ENCODE measurements at regions not wholly inside any gene's neighbourhood (a gene's known extent, or its start where the extent isn't known, plus 50 kb on each side); places are given as distances from the start of the nearest gene placed in this dataset.

DNA sequence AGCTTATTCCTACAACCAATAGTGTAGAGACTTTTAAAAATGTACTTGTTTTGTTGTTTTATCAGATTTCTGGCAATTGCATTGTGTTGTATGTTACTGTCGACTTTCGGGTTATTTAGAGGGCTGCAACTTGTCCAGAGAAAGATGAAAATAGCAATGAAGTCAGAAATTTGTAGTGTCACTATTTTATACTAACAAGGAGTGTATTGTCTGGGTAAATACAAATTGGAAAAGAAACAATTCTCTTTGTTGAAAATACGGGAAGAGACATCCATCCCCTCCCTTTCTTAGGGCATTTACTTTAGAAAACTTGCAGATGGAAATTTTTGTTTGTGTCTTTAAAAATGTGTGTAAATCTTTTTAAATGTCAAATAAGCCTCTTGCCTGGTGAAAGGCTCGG is 792.0 kb downstream of the PCDH18 start:
- no peak for DNase-seq

DNA sequence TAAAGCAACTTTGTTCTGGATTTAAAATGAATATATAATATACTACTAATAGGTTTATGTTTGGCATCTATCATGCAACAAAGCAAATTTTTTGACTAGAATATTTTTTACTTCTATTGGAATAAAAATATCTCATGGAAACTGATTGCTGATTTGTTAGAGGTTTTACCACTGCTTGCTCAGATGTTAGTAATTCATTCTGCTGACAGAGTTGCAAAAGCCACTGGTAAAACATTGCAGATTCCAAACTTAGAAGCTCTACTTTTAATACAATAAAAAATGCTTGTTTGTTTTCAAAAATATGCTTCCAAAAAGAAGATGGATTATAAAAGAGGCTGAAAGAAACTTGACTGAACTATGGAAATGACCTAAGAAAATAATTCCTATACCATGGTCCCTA is 795.2 kb downstream of the PCDH18 start:
- no peak for DNase-seq

DNA sequence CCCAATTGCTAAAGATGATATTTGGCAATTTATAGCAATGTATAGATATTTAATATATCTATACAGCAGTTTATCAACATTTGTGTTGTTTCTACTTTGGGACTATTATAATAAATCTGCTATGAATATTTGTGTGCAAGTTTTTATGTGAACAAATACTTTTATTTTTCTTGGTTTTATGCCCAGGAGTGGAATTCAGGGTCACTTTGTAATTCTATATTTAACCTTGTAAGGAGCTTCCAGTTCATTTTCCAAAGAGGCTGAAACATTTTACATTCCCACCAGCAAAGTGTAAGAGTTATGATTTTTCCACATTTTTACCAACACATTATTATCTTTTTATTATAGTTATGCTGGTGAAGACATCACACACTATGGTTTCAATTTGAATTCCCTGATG is 801.3 kb downstream of the PCDH18 start:
- no peak for DNase-seq

- DNase-seq, result no peak
Measured at GRCh38 chr4:136725286-136726081, 806.8 kb downstream of the PCDH18 start.

- no peak for DNase-seq
Measured at GRCh38 chr4:136713140-136713539, 819.2 kb downstream of the PCDH18 start.

GRCh38 chr4:136709897-136710296 is 822.4 kb downstream of the PCDH18 start:
- no peak for DNase-seq

DNA sequence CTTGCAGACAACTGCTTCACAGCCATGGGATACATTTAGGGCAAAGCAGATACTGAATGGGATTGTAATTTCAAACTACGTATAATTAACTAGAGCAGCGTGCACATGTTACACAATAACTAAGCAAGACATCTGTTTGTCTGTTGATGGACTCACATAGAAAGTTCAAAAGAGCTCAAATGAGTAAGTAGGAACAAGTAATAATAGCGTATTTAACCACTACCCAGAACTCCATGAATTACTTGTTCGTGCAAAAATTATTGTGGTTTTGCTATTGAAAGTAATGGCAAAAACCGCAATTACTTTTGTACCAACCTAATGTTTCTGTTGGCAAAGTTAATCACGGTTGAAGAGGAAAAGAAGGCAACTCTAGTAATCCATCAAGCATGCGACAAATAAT is 825.4 kb downstream of the PCDH18 start:
- no peak for DNase-seq

- DNase-seq, result no peak
Measured at GRCh38 chr4:136699905-136700304, 832.4 kb downstream of the PCDH18 start.

GRCh38 chr4:136691607-136692006 is 840.7 kb downstream of the PCDH18 start:
- DNase-seq, result no peak

GRCh38 chr4:136690360-136690759 is 841.9 kb downstream of the PCDH18 start:
- DNase-seq, result no peak

DNA sequence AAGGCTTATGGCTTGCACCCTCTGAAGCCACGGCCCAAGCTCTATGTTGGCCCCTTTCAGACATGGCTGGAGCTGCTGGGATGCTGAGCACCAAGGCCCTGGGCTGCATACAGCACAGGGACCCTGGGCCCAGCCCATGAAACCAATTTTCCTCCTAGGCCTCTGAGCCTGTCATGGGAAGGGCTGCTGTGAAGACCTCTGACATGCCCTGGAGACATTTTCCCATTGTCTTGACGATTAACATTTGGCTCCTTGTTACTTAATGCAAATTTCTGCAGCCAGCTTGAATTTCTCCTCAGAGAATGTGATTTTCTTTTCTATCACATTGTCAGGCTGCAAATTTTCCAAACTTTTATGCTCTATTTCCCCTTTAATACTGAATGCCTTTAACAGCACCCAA is 844.7 kb downstream of the PCDH18 start:
- DNase-seq, result no peak

DNA sequence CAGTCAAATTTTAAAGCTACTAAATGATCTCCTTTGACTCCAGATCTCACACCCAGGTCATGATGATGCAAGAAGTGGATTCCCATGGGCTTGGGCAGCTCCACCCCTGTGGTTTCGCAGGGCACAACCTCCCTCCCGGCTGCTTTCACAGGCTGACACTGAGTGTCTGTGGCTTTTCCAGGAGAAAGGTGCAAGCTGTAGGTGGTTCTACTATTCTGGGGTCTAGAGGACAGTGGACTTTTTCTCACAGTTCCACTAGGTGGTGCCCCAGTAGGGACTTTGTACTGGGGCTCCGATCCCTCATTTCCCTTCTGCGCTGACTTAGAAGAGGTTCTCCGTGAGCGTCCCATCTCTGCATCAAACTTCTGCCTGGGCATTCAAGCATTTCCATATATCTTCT is 845.2 kb downstream of the PCDH18 start:
- DNase-seq, result no peak

- DNase-seq, result no peak
Measured at GRCh38 chr4:136680761-136681160, 851.5 kb downstream of the PCDH18 start.

- no peak for DNase-seq
Measured at GRCh38 chr4:136680271-136680670, 852.0 kb downstream of the PCDH18 start.

- DNase-seq, result no peak
Measured at GRCh38 chr4:136670265-136670664, 862.0 kb downstream of the PCDH18 start.

GRCh38 chr4:136664988-136665387 is 867.3 kb downstream of the PCDH18 start:
- no peak for DNase-seq

- no peak for DNase-seq
Measured at GRCh38 chr4:136662539-136662938, 869.8 kb downstream of the PCDH18 start.

GRCh38 chr4:136653640-136654406 is 878.5 kb downstream of the PCDH18 start:
- no peak for DNase-seq

GRCh38 chr4:136651932-136652331 is 880.4 kb downstream of the PCDH18 start:
- DNase-seq, result no peak

DNA sequence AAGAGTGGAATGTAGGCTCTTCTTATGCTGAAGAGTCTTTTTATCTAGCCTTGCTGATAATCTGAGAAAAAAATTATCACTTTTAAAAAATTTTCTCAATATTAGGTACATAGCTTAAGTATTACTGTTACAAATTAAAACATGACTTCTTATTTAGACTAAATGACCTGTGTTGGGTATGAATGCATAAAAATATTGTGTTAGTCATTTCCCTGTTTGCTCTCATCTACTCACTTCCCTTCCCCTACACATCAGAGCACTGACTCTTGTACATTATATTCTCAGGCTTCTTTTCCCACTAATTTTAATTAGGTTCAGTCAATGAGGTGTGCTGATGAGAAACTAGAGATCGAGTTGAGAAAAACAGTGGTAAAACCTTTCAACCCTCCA is 881.0 kb downstream of the PCDH18 start:
- DNase-seq, result no peak

DNA sequence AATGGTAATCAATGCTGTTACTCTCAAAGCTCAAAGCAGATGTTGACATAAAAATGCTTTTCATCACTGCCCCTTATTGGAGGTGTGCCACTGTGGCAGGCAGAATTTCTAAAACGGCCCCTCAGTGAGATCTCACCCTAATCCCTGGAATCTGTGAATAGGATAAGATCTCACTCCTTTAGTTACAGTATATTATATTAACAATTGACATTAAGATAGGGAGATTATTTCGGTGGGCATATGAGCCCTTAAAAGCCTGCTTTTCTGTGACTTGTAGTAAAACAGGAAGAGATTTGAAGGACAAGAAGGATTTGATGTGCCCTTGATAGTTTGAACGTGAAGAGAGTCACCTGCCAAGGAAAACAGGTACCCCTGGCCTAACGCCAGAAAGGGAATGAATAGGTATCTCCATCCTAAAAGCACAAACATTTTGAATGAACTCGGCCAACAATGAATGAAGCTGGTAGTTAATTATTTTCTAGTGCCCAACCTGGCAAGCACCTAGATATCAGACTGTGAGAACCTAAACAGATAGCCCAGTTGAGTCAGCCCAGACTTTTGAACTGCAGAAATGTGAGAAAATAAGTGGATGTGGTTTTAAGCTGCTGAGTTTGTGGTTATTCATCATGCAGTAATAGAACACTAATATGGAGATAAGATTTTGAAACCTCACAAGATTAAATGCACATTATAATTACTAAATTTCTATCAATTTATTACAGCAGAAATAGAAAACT is 881.6 kb downstream of the PCDH18 start:
- DNase-seq, result no peak

DNA sequence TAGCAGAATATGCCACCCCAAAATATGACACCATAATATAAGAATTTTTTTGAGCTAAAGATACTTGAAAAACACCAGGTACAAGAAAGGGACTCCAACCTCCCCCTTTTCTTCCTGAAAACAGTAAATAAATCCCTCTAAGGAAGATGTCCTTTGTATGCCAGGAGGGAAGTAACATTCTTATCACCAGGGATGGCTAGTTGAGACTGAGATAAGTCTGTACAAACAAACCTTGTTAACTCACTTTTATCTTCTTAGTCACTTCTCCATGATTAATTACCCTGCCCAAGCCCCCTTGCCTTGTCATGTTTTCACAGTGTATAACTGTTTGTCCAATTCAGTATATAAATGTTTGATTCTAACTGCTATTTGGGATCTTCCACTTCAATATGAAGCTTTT is 888.0 kb downstream of the PCDH18 start:
- no peak for DNase-seq

DNA sequence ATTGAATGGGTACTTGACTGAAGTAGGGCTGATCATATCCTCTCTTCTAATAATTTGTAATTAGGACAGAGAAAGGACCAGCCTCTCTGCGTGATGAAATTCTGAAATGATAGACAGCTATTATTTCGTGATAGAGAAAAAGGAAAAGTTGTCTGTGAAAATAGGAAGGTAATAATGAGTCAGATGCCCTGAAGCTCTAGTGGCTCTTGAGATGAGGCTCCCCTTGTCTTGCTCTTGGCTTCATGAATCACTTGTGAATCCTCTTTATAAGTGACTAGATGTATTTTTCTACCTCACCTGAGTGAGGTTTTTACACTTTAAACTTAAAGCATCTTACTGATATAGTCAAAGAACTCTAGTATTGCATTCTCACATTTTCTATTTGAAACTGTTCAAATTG is 888.9 kb downstream of the PCDH18 start:
- no peak for DNase-seq
